ENCODE measurements at regions not wholly inside any gene's neighbourhood (a gene's known extent, or its start where the extent isn't known, plus 50 kb on each side); places are given as distances from the start of the nearest gene placed in this dataset.
A peak's percentile ranks its signal among the peaks of the same experiment; 100 is the strongest.

GRCh38 chr21:15414057-15414456 lies 315.7 kb upstream of the USP25 start:
- intact Hi-C loops (cut with DNase I) = no loop called here
- no peak for FAIRE-seq

GRCh38 chr21:15415541-15416261 lies 314.1 kb upstream of the USP25 start:
- TF ChIP-seq, protein P1, sequence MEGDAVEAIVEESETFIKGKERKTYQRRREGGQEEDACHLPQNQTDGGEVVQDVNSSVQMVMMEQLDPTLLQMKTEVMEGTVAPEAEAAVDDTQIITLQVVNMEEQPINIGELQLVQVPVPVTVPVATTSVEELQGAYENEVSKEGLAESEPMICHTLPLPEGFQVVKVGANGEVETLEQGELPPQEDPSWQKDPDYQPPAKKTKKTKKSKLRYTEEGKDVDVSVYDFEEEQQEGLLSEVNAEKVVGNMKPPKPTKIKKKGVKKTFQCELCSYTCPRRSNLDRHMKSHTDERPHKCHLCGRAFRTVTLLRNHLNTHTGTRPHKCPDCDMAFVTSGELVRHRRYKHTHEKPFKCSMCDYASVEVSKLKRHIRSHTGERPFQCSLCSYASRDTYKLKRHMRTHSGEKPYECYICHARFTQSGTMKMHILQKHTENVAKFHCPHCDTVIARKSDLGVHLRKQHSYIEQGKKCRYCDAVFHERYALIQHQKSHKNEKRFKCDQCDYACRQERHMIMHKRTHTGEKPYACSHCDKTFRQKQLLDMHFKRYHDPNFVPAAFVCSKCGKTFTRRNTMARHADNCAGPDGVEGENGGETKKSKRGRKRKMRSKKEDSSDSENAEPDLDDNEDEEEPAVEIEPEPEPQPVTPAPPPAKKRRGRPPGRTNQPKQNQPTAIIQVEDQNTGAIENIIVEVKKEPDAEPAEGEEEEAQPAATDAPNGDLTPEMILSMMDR (IDR thresholded peaks at IDR 0.05; ENCODE audit: borderline replicate concordance, extremely low read depth, insufficient read depth) = no peak
- Histone ChIP-seq H3K4me1 (ENCODE audit: control insufficient read depth in 2 of 3, insufficient read depth in 2 of 3, low read depth in 1 of 3, low read length in 3 of 3) (no peaks in the 10 kb centered on the region), H3K36me3 (ENCODE audit: control insufficient read depth in 2 of 3, insufficient read depth in 3 of 3, low read length in 3 of 3) (no peaks in the 10 kb centered on the region), H3K9me3 (ENCODE audit: control insufficient read depth in 2 of 3, insufficient read depth in 1 of 3, low read length in 3 of 3) (no peaks in the 10 kb centered on the region), H3K27me3 (ENCODE audit: control insufficient read depth, insufficient read depth, low read length) (no peaks in the 10 kb centered on the region), H3K9ac (ENCODE audit: low read length in 3 of 3) (no peak overlapping the region), H3K27ac (ENCODE audit: low read depth in 2 of 2, low read length in 2 of 2) (no peak overlapping the region), H3K4me3 (ENCODE audit: low read length in 3 of 3) (no peak overlapping the region)
- FAIRE-seq = no peak
- DNase-seq = no peak
- intact Hi-C loops (cut with DNase I) = no loop called here

More at GRCh38 chr21:15414057-15414456, 315.7 kb upstream of the USP25 start:
- no peak overlapping the region for H3K27ac ChIP-seq (ENCODE audit: low read depth in 2 of 2, low read length in 2 of 2)
- DNase-seq = no peak
- H3K9ac ChIP-seq (ENCODE audit: low read length in 3 of 3) = no peak overlapping the region
- no peaks in the 10 kb centered on the region for H3K36me3 ChIP-seq (ENCODE audit: control insufficient read depth in 2 of 3, insufficient read depth in 3 of 3, low read length in 3 of 3)
- TF ChIP-seq, protein P1 (IDR thresholded peaks at IDR 0.05; ENCODE audit: borderline replicate concordance, extremely low read depth, insufficient read depth) = no peak
- H3K9me3 ChIP-seq (ENCODE audit: control insufficient read depth in 2 of 3, insufficient read depth in 1 of 3, low read length in 3 of 3) = no peaks in the 10 kb centered on the region
- no peak overlapping the region for H3K4me3 ChIP-seq (ENCODE audit: low read length in 3 of 3)
- H3K4me1 ChIP-seq (ENCODE audit: control insufficient read depth in 2 of 3, insufficient read depth in 2 of 3, low read depth in 1 of 3, low read length in 3 of 3) = no peaks in the 10 kb centered on the region
- H3K27me3 ChIP-seq (ENCODE audit: control insufficient read depth, insufficient read depth, low read length) = no peaks in the 10 kb centered on the region

DNA sequence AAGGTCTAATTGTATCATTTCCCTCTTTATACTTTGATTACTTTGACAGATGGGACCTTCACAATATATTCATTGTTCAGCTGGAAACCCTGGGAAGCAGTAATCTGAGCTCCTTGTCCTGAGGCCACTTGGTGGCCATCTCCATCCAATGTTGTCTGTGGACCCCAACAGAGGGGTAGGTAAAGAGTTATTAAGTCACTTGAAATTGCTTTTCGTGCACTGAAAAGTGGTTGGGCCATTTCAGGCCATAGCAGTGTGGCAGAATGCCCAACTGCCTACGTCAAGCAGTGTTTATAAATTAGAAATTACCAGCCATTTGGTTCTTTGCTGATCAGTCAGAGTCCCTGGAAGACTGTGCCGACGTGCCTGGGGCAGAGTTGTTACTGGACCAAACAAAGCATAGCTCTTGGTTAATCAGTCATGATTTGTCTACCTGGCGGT lies 308.3 kb upstream of the USP25 start:
- no peak overlapping the region for H3K4me3 ChIP-seq (ENCODE audit: low read length in 3 of 3)
- H3K36me3 ChIP-seq (ENCODE audit: control insufficient read depth in 2 of 3, insufficient read depth in 3 of 3, low read length in 3 of 3) = no peaks in the 10 kb centered on the region
- TF ChIP-seq, protein P1 (IDR thresholded peaks at IDR 0.05; ENCODE audit: borderline replicate concordance, extremely low read depth, insufficient read depth) = no peak
- H3K9ac ChIP-seq (ENCODE audit: low read length in 3 of 3) = no peak overlapping the region
- DNase-seq (peak in 2 of 5 donors; percentile 12 to 75), FAIRE-seq (peak; percentile 6)
- H3K27me3 ChIP-seq (ENCODE audit: control insufficient read depth, insufficient read depth, low read length) = no peaks in the 10 kb centered on the region
- intact Hi-C loops (cut with DNase I) = no loop called here
- no peaks in the 10 kb centered on the region for H3K4me1 ChIP-seq (ENCODE audit: control insufficient read depth in 2 of 3, insufficient read depth in 2 of 3, low read depth in 1 of 3, low read length in 3 of 3)
- H3K27ac ChIP-seq (ENCODE audit: low read depth in 2 of 2, low read length in 2 of 2) = no peak overlapping the region
- H3K9me3 ChIP-seq (ENCODE audit: control insufficient read depth in 2 of 3, insufficient read depth in 1 of 3, low read length in 3 of 3) = no peaks in the 10 kb centered on the region

Measured in kidney (tissue), 13 donors.